ENCODE measurements at regions not wholly inside any gene's neighbourhood (a gene's known extent, or its start where the extent isn't known, plus 50 kb on each side); places are given as distances from the start of the nearest gene placed in this dataset.

DNA sequence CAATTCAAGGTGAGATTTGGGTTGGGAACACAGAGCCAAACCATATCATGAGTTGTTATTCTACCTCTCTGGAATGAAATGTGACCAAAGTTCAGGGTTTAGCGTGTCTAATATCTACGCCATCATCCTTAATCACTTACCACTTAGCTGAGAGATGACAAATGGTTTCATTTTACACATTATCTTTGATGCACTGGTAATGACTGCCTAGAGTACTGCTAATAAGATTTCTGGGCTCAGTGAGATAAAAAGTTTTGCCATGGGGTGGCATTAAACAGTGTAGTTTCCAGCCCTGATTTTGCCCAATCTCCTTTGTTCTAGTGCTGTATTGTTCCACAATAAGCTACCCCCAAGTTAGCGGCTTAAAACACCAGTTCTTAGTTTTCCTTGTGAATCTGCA, 367.2 kb downstream of the MLLT3 start:
- TF ChIP-seq POLR2A (IDR thresholded peaks at IDR 0.05; ENCODE audit: low read depth, low read length) (no peak), TAF1 (IDR thresholded peaks at IDR 0.05; ENCODE audit: low read depth, low read length) (no peak), POLR2AphosphoS5 (IDR thresholded peaks at IDR 0.05; ENCODE audit: low read depth, low read length) (no peak)

Measured in GM12891 (cell line).